ENCODE measurements at regions not wholly inside any gene's neighbourhood (a gene's known extent, or its start where the extent isn't known, plus 50 kb on each side); places are given as distances from the start of the nearest gene placed in this dataset.
A peak's percentile ranks its signal among the peaks of the same experiment; 100 is the strongest.

DNA sequence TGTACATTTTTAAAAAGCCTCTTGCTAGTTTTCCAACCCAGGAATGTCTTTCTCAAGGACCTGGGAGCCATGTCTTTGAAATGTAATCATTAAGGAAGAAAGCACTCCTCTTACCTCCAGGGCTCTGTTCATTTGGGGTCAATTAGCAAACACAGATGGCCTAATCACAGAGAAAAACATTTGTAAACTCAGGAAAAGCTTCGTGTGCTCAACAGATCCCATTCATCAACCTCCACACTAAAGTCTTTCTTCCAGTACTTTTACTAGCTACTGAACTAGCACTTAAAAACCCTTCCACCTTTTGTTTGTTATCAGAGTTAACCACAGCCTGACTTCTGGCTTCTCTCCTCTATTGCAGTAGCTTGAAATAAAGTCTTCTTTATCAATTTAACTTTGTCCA, 441.4 kb downstream of the PCDH20 start:
- Histone ChIP-seq H3K9me3 (ENCODE audit: control insufficient read depth, insufficient read depth, low read length) (0 out of 2 replicates have a peak, but pooled peaks cover 4% of the 10 kb centered on the region), H3K36me3 (ENCODE audit: control insufficient read depth, insufficient read depth, low read length) (no peaks in the 10 kb centered on the region), H3K9ac (ENCODE audit: low read depth, low read length) (no peak overlapping the region), H3K4me1 (ENCODE audit: control insufficient read depth, insufficient read depth, low read length) (peaks cover 10% of the 10 kb centered on the region; the same call in 1 of the 2 replicates), H3K27ac (ENCODE audit: low read depth, low read length) (peak overlapping the region; percentile 46), H3K4me3 (ENCODE audit: low read depth, low read length) (no peak overlapping the region), H3K27me3 (ENCODE audit: control insufficient read depth, insufficient read depth, low read length) (no peaks in the 10 kb centered on the region)

DNA sequence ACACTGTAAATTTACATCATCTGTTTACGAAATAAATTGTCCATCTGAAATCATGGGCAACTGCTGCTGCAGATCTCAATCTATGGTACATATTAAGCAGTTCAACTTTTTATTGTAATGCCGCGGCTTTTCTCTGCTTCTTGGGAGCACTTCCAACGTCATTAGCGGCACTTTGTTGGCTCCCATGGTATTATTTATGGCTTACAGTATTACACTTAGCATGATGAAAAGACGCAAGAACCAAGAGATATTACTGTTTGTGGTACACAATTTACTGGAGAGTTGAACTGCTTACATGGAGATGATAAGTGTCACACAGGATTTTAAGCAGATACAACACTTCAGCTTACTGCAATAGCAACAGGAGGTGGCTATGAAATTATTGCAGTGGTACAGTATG, 442.1 kb downstream of the PCDH20 start:
- Histone ChIP-seq H3K4me1 (ENCODE audit: control insufficient read depth, insufficient read depth, low read length) (peaks cover 10% of the 10 kb centered on the region; the same call in 1 of the 2 replicates), H3K27me3 (ENCODE audit: control insufficient read depth, insufficient read depth, low read length) (no peaks in the 10 kb centered on the region), H3K9ac (ENCODE audit: low read depth, low read length) (no peak overlapping the region), H3K27ac (ENCODE audit: low read depth, low read length) (no peak overlapping the region), H3K9me3 (ENCODE audit: control insufficient read depth, insufficient read depth, low read length) (0 out of 2 replicates have a peak, but pooled peaks cover 4% of the 10 kb centered on the region), H3K36me3 (ENCODE audit: control insufficient read depth, insufficient read depth, low read length) (no peaks in the 10 kb centered on the region), H3K4me3 (ENCODE audit: low read depth, low read length) (no peak overlapping the region)

DNA sequence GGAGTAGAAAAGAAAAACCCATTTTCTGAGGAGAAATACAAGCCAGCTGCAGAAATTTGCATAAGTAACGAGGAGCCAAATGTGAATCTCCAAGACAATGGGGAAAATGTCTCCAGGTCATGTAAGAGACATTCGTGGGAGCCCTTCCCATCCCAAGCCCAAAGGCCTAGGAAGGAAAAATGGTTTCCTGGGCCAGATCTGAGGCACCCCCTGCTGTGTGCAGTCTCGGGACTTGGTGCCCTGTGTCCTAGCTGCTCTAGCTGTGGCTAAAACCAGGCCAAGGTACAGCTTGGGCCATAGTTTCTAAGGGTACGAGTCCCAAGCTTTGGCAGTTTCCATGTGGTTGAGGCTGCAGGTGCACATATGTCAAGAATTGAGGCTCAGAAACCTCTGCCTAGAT, 444.9 kb downstream of the PCDH20 start:
- H3K9ac ChIP-seq (ENCODE audit: low read depth, low read length): no peak overlapping the region
- no peaks in the 10 kb centered on the region for H3K27me3 ChIP-seq (ENCODE audit: control insufficient read depth, insufficient read depth, low read length)
- 0 out of 2 replicates have a peak, but pooled peaks cover 4% of the 10 kb centered on the region for H3K9me3 ChIP-seq (ENCODE audit: control insufficient read depth, insufficient read depth, low read length)
- H3K36me3 ChIP-seq (ENCODE audit: control insufficient read depth, insufficient read depth, low read length): no peaks in the 10 kb centered on the region
- no peak overlapping the region for H3K27ac ChIP-seq (ENCODE audit: low read depth, low read length)
- H3K4me1 ChIP-seq (ENCODE audit: control insufficient read depth, insufficient read depth, low read length): peaks cover 10% of the 10 kb centered on the region; the same call in 1 of the 2 replicates
- no peak overlapping the region for H3K4me3 ChIP-seq (ENCODE audit: low read depth, low read length)

DNA sequence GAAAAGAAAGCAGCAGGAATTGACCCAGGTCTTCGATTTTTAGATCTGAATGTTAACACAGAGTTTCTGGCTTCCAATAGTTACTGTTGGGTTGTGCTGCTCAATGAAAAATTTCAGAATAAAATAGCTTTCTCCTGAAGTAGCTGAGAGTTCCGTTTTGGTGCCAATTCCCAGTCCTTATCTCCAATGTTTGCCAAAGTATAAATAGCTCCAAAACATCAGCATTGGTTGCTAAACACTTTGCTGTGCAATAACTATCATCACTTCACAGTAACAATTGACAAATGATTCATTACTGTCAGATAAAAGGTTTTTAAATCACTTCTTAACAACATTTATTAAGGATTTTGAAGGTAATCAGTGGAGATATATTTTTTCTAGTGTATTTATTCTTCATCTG, 446.0 kb downstream of the PCDH20 start:
- H3K36me3 ChIP-seq (ENCODE audit: control insufficient read depth, insufficient read depth, low read length): no peaks in the 10 kb centered on the region
- H3K4me1 ChIP-seq (ENCODE audit: control insufficient read depth, insufficient read depth, low read length): peaks cover 9% of the 10 kb centered on the region; the same call in 1 of the 2 replicates
- H3K9ac ChIP-seq (ENCODE audit: low read depth, low read length): no peak overlapping the region
- no peaks in the 10 kb centered on the region for H3K27me3 ChIP-seq (ENCODE audit: control insufficient read depth, insufficient read depth, low read length)
- H3K4me3 ChIP-seq (ENCODE audit: low read depth, low read length): no peak overlapping the region
- H3K27ac ChIP-seq (ENCODE audit: low read depth, low read length): no peak overlapping the region
- H3K9me3 ChIP-seq (ENCODE audit: control insufficient read depth, insufficient read depth, low read length): 0 out of 2 replicates have a peak, but pooled peaks cover 4% of the 10 kb centered on the region

DNA sequence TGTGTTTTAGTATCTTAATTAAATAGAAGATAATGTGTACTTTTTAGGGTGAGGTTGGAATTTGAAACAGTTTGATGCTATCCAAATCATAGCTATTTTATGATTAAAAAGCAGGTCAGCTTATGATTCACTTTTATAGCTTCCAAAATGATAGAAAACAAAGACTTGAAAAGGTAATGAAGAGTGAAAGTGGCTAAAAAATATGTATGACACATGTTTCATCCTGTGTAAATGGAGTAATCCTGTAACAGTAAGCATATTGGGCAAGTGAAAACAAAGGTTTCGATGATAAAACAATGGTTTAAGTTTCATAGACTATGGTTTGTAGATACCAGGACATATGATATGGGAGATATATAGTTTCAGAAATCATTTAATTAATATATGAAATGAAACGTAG, 456.2 kb downstream of the PCDH20 start:
- H3K4me3 ChIP-seq (ENCODE audit: low read depth, low read length): no peak overlapping the region
- H3K4me1 ChIP-seq (ENCODE audit: control insufficient read depth, insufficient read depth, low read length): no peaks in the 10 kb centered on the region
- H3K9me3 ChIP-seq (ENCODE audit: control insufficient read depth, insufficient read depth, low read length): no peaks in the 10 kb centered on the region
- no peaks in the 10 kb centered on the region for H3K27me3 ChIP-seq (ENCODE audit: control insufficient read depth, insufficient read depth, low read length)
- H3K27ac ChIP-seq (ENCODE audit: low read depth, low read length): no peak overlapping the region
- no peak overlapping the region for H3K9ac ChIP-seq (ENCODE audit: low read depth, low read length)
- H3K36me3 ChIP-seq (ENCODE audit: control insufficient read depth, insufficient read depth, low read length): no peaks in the 10 kb centered on the region

DNA sequence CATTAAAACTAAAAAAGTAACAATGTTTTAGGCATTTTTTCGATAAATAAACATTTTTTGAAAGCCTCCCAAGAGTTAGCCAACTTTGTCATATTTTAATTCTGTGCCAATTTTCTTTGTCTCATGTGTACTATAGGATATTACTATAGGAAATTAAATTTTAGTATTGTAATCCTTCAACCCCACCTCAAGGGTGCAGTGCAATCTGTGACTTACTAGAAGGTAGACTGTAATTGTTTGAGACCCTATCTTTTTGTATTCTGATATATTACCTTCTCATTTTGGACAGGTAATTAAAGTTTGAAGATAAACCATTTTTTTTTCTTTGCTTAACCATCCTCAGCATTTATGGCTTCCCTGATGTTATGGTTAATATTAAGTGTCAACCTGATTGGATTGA, 457.8 kb downstream of the PCDH20 start:
- H3K9ac ChIP-seq (ENCODE audit: low read depth, low read length): no peak overlapping the region
- no peak overlapping the region for H3K27ac ChIP-seq (ENCODE audit: low read depth, low read length)
- no peaks in the 10 kb centered on the region for H3K27me3 ChIP-seq (ENCODE audit: control insufficient read depth, insufficient read depth, low read length)
- no peaks in the 10 kb centered on the region for H3K36me3 ChIP-seq (ENCODE audit: control insufficient read depth, insufficient read depth, low read length)
- H3K4me3 ChIP-seq (ENCODE audit: low read depth, low read length): no peak overlapping the region
- H3K9me3 ChIP-seq (ENCODE audit: control insufficient read depth, insufficient read depth, low read length): no peaks in the 10 kb centered on the region
- no peaks in the 10 kb centered on the region for H3K4me1 ChIP-seq (ENCODE audit: control insufficient read depth, insufficient read depth, low read length)

DNA sequence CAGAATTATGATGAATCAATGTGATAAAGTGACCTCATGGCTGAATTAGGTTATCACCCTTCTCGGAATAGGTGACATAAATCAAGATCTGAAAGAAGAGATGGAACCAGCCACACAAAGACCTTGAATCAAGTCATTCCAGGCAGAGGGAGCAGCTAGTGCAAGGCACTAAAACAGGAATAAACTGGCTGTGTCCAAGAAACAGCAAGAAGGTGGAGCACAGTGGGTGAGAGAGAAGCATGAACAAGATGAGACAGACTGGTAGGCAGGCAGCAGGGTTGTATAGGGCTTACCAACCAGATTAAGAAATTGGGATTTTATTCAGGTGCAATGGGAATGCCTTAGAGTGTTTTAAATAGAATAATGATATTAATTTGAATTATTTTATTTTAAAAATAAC, 470.3 kb downstream of the PCDH20 start:
- Histone ChIP-seq H3K4me1 (ENCODE audit: control insufficient read depth, insufficient read depth, low read length) (no peaks in the 10 kb centered on the region), H3K36me3 (ENCODE audit: control insufficient read depth, insufficient read depth, low read length) (no peaks in the 10 kb centered on the region), H3K27me3 (ENCODE audit: control insufficient read depth, insufficient read depth, low read length) (no peaks in the 10 kb centered on the region), H3K27ac (ENCODE audit: low read depth, low read length) (no peak overlapping the region), H3K9ac (ENCODE audit: low read depth, low read length) (no peak overlapping the region), H3K4me3 (ENCODE audit: low read depth, low read length) (no peak overlapping the region), H3K9me3 (ENCODE audit: control insufficient read depth, insufficient read depth, low read length) (no peaks in the 10 kb centered on the region)

DNA sequence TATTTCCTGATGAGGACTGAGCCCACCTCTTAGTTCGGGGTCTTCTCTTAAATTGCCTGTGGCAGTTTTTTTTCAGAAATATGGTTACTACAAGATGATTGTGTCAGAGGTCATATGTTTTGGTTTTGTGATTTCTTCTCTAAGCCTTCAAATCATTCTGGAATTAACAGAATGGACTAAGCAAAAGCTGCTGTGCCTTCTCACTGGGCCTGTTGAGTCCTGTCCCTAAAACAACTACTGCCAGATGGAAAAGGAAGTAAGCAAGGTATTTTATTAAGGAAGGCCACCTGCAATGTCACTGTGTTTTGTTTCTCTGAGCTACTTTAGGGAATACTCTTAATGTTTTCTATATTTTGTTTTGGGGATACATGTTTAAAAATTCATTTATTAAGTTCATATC, 470.8 kb downstream of the PCDH20 start:
- no peak overlapping the region for H3K9ac ChIP-seq (ENCODE audit: low read depth, low read length)
- H3K4me1 ChIP-seq (ENCODE audit: control insufficient read depth, insufficient read depth, low read length): no peaks in the 10 kb centered on the region
- H3K36me3 ChIP-seq (ENCODE audit: control insufficient read depth, insufficient read depth, low read length): no peaks in the 10 kb centered on the region
- no peaks in the 10 kb centered on the region for H3K27me3 ChIP-seq (ENCODE audit: control insufficient read depth, insufficient read depth, low read length)
- H3K27ac ChIP-seq (ENCODE audit: low read depth, low read length): no peak overlapping the region
- no peaks in the 10 kb centered on the region for H3K9me3 ChIP-seq (ENCODE audit: control insufficient read depth, insufficient read depth, low read length)
- H3K4me3 ChIP-seq (ENCODE audit: low read depth, low read length): no peak overlapping the region

DNA sequence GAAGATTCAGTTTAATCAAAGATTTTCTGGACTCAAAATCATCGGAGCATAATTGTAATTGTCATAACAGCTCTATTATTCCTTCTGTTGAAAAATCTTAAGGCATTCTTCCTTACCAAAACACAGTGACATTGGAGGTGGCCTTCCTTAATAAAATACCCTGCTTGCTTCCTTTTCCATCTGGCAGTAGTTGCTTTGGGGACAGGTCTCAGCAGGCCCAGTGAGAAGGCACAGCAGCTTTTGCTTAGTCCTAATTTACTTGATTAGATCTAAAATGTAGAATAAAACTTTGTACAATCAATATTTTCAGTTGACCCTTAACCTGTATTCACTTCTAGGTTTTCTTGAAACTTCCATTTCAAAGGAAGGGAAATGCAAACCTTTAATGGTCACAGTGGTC, 471.6 kb downstream of the PCDH20 start:
- no peaks in the 10 kb centered on the region for H3K36me3 ChIP-seq (ENCODE audit: control insufficient read depth, insufficient read depth, low read length)
- no peak overlapping the region for H3K27ac ChIP-seq (ENCODE audit: low read depth, low read length)
- no peak overlapping the region for H3K4me3 ChIP-seq (ENCODE audit: low read depth, low read length)

DNA sequence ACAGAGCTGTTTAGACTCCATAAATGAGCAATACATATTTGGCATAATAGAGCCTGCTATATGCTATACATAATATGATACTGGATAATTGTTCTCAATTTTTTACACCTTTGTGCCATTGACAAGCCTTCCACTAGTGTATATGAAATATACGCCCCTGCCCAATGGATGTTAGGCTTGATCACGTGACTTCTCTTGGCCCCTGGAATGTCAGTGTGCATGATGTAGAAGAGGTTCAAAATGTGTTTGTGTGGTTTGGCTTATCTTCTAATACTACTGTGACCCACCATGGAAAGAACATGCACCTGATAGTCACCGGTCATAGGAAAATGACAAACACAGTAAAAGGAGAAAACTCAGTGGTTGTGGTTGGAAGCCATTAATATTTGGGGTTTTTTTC, 479.4 kb downstream of the PCDH20 start:
- H3K9me3 ChIP-seq (ENCODE audit: control insufficient read depth, insufficient read depth, low read length): no peaks in the 10 kb centered on the region
- no peaks in the 10 kb centered on the region for H3K36me3 ChIP-seq (ENCODE audit: control insufficient read depth, insufficient read depth, low read length)
- H3K9ac ChIP-seq (ENCODE audit: low read depth, low read length): no peak overlapping the region
- no peak overlapping the region for H3K27ac ChIP-seq (ENCODE audit: low read depth, low read length)
- peaks cover 11% of the 10 kb centered on the region; the same call in 1 of the 2 replicates for H3K4me1 ChIP-seq (ENCODE audit: control insufficient read depth, insufficient read depth, low read length)
- H3K27me3 ChIP-seq (ENCODE audit: control insufficient read depth, insufficient read depth, low read length): no peaks in the 10 kb centered on the region
- no peak overlapping the region for H3K4me3 ChIP-seq (ENCODE audit: low read depth, low read length)

More for the DNA sequence above, 471.6 kb downstream of the PCDH20 start:
- no peaks in the 10 kb centered on the region for H3K4me1 ChIP-seq (ENCODE audit: control insufficient read depth, insufficient read depth, low read length)
- no peak overlapping the region for H3K9ac ChIP-seq (ENCODE audit: low read depth, low read length)
- H3K9me3 ChIP-seq (ENCODE audit: control insufficient read depth, insufficient read depth, low read length): no peaks in the 10 kb centered on the region
- H3K27me3 ChIP-seq (ENCODE audit: control insufficient read depth, insufficient read depth, low read length): no peaks in the 10 kb centered on the region

DNA sequence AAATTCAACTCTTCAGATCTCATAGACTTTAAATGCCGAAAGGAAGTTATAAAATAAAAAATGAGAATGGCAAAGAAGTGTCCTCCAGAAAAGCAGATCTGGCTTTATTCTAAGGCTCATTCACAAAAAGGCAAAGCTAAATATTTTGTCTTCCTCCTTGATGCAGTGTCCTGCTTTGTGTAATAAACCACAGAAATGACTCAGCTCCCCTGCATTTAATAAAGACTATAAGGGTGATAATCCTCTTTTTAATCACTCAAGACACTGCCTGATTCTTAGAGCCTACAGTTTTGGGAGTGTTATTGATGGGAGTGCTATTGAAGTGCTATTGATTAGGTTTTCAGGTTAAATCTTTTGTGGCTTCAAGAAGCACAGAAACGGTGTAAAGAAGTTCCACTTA, 482.0 kb downstream of the PCDH20 start:
- H3K9ac ChIP-seq (ENCODE audit: low read depth, low read length): no peak overlapping the region
- H3K9me3 ChIP-seq (ENCODE audit: control insufficient read depth, insufficient read depth, low read length): no peaks in the 10 kb centered on the region
- peaks cover 15% of the 10 kb centered on the region; the same call in 1 of the 2 replicates for H3K4me1 ChIP-seq (ENCODE audit: control insufficient read depth, insufficient read depth, low read length)
- no peak overlapping the region for H3K4me3 ChIP-seq (ENCODE audit: low read depth, low read length)
- H3K27ac ChIP-seq (ENCODE audit: low read depth, low read length): no peak overlapping the region
- H3K36me3 ChIP-seq (ENCODE audit: control insufficient read depth, insufficient read depth, low read length): no peaks in the 10 kb centered on the region
- no peaks in the 10 kb centered on the region for H3K27me3 ChIP-seq (ENCODE audit: control insufficient read depth, insufficient read depth, low read length)

Measured in HUES48 (cell line).